HG02981 (cell line): ENCODE measurements at regions not wholly inside any gene's neighbourhood (a gene's known extent, or its start where the extent isn't known, plus 50 kb on each side); places are given as distances from the start of the nearest gene placed in this dataset.
"Not testable (repeated sequence)": the region's sequence is repeated elsewhere in the genome, so short reads cannot be mapped to it uniquely, and the experiment has no call there.

Experiments used
- ATAC-seq: cut with Tn5 transposase; IDR thresholded peaks from one replicate; pipeline ENCODE4 v1.9.1; 2021; ENCODE audit warnings: mild to moderate bottlenecking, moderate library complexity; ENCODE audit not compliant: unreplicated experiment

GRCh38 chr2:183881978-183882377, 716.4 kb upstream of the ZNF804A start:
- no peak for ATAC-seq

DNA sequence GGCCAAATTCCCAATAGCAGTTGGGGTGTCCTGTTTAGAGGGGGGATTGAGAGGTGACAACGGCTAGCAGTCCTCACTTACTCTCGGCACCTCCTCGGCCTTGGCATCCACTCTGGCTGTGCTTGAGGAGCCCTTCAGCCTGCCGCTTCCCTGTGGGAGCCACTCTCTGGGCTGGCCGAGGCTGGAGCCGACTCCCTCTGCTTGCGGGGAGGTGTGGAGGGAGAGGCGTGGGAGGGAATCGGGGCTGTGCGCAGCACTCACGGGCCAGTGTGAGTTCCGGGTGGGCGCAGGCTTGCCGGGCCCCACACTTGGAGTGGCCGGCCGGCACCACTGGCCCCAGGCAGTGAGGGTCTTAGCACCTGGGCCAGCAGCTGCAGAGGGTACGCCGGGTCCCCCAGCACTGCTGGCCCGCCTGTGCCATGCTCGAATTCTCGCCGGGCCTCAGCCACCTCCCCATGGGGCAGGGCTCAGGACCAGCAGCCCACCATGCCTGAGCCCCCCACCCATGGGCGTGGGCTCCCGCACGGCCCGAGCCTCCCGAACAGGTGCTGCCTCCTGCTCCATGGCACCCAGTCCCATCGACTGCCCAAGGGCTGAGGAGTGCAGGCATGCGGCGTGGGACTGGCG, 705.9 kb upstream of the ZNF804A start:
- no peak for ATAC-seq

DNA sequence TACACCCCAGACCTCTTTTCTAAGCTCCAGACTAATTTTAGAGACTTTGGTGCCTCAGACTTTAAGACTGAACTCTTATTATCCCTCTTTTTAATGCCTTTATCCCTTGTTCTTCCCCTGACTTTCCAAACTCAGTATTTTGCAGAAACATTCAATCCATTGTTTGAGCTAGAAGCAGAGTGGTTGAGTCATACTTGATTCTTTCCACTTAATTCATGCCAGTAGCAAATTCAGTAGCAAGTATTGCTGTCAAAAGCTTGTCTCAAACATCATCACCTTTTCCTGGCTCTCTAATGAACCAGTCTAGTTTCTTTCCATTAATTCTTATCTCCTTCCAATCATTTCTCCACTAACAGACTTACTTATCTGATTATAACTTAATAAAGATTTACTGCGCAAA, 699.7 kb upstream of the ZNF804A start:
- ATAC-seq: no peak

- ATAC-seq: no peak
Observed at GRCh38 chr2:183901931-183902330, 696.4 kb upstream of the ZNF804A start.

DNA sequence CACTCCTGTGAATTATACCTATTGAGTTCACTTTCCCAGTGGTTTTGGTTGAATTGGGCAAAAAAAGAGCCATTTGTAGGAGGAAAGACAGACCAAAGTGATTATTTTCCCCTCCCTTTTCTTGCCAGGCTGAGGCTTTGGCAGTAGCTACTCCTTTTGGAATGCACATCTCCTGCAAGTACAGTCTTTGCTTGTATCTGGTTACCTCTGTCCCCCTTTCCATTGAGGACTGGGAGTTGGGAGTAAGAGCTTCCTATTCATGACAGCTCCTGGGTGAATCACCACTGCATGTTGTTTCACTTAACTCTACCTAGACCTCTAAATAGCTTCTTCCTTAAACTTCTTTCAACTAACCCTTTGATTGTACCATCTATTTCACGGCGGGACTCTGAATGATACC, 695.3 kb upstream of the ZNF804A start:
- no peak for ATAC-seq

- ATAC-seq: not testable (repeated sequence)
Observed at GRCh38 chr2:183916041-183916440, 682.3 kb upstream of the ZNF804A start.

DNA sequence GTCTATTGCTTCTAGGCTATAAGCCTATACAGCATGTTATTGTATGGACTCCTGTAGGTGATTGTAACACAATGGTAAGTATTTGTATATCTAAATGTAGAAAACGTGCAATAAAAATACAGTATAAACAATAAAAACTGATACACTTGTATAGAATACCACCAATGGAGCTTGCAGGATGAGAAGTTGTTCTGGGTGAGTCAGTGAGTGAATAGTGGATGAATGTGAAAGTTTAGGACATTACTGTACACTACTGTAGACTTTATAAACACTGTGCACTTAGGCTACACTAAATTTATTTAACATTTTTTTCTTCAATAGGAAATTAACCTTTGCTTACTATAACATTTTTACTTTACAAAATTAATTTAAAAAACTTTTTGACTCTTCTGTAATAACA, 679.2 kb upstream of the ZNF804A start:
- ATAC-seq: no peak

- no peak for ATAC-seq
Observed at GRCh38 chr2:183919926-183920325, 678.4 kb upstream of the ZNF804A start.

GRCh38 chr2:183925281-183925680, 673.0 kb upstream of the ZNF804A start:
- ATAC-seq: no peak

DNA sequence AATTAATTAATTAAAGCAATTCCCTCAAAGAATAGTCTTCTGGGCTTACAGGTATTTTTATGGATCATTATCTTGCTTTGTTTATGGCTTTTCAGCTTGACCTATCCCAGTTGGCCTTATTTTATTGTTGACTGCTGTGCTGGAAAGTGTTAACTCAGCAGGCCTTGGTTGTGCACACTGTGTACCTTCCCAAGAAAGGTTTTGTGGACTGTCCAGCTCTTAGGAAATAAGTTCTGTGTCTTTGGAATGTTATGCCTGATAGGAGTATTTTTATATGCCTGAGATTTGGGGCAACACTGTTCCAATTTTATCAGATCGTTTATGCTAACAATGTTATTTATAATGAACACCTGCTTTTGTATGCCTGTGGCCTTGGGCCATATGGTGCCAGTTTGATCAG, 671.9 kb upstream of the ZNF804A start:
- ATAC-seq: no peak

DNA sequence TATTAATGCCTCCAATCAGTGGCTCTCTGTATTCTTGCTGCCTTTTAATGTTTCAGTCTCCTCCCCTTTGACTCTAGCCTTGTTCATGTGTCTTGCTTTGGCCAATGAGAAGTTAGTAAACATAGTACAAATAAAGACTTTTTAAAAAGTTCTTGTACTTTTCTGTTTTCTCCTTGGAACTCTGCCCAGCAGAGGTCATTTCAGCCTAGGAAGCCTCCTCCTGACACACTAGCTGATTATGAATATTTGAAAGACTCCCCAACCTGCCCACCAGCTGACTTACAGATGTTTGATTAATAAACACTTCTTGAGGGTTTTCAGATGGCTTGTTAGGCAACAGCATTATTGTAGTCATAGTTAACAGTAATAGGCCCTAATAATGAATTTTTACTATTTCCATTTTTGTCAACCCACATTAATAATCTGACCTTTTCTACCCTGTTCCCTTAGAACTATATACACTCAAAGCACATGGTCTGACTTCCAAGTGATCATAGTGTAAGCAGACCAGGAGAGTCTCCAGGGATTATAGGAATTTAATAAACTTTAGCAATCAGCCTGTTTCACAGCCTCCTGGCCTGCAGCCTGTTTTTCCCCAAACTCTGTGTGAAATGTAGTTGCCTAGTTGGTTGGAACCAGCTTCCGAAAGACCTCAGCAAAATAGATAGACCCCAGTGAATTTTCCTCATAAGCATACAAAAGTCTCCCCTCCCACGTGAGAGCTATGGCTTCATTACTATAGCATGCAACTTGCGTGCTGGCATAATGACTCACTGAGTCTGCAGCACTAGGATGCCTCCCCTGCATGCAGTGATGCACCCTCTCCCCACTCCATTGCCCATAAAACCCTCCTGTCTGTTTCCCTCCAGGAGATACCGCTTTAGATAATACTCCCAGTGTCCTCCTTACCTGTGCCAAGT, 670.7 kb upstream of the ZNF804A start:
- ATAC-seq: no peak

DNA sequence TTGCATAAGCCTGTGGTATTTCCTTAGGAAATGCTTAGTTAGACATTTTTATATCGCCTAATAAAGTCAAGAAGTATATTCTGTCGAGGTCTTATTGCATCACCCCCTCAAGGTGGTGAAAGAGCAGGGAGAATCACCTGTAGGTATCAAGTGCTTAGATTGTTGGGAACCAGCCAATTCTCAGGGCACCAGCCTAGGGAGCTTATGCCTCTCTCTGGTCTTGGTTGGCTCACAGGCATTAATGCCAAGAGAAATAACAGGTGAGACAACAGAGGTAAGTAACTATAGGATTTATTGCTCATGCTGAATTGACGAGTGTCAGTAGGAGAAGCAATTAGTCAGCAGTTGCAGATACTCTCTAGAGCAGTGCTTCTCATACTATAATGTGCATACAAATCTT, 663.3 kb upstream of the ZNF804A start:
- ATAC-seq: no peak

DNA sequence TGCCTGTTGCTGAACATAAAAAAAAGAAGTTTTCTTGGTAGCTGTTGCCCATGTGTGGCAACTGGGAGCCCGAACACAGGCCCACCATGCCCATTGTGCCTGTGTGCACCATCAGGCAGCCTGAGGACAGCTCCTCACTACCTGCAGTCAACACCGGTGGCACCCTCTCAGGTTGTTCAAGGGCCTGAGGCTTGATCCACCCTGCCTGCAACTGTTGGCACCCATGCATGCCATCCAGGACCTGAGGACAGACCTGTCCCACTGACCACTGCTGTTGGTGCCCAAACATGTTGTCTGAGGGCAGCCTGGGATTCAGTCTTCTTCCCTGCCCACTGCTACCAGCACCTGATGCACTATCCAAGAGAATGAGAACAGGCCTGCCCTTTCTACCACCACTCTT, 661.1 kb upstream of the ZNF804A start:
- ATAC-seq: no peak

DNA sequence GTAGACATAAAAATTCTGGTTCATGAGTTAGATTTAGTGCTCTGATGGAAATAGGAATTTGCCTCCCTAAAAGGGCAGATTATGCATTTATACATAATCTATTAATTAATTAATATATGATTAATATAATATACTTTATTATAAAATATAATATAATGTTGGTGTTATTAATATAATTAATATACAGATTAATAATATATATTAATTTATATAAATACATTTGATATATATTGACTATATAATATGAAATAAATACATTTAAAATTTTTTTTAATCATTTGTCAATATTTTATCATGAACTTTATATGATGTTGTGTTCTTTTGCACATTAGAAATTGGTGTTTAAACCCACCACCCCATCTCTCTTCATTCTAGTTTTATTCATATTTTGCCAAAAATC, 652.1 kb upstream of the ZNF804A start:
- ATAC-seq: no peak

DNA sequence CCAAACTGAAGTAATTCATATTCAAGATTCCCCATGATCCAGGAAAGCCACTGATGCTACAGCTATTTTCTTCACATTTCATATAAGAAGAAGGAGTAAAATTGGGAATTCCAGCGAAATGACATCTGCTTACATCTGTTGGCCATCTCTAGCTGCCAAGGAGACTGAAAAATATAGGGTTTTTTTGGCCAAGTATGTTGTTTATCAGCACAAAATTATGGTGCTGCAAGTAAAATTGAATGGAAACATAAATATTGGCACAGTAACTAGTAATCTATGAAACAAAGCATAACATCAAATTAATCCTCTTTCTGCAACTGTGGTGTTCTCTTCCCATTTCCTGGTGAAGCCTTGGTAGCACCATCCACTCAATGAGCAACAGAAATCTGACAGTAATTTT, 649.5 kb upstream of the ZNF804A start:
- no peak for ATAC-seq

GRCh38 chr2:183950673-183951072, 647.7 kb upstream of the ZNF804A start:
- ATAC-seq: no peak

- no peak for ATAC-seq
Observed at GRCh38 chr2:183951630-183952029, 646.7 kb upstream of the ZNF804A start.

- no peak for ATAC-seq
Observed at GRCh38 chr2:183952741-183953140, 645.6 kb upstream of the ZNF804A start.

GRCh38 chr2:183963609-183964008, 634.7 kb upstream of the ZNF804A start:
- ATAC-seq: no peak

GRCh38 chr2:183964565-183964964, 633.8 kb upstream of the ZNF804A start:
- no peak for ATAC-seq

DNA sequence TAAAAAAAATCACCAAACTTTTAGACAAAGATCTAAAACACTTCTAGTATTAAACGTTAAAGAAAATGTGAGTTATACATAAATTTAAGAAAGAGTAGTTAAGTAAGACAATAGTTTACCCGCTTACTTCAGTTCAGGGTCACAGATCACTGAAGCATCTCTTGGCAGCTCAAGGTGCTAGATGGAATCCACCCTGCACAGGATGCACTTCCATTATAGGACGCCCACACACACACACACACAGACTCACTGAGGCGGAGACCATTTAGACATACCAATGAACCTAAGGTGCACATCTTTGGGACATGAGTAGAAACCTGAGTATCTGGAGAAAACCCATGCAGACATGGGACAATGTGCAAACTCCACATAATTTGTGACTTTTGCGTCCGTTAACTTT, 630.6 kb upstream of the ZNF804A start:
- no peak for ATAC-seq

- not testable (repeated sequence) for ATAC-seq
Observed at GRCh38 chr2:183975676-183976075, 622.7 kb upstream of the ZNF804A start.
